ENCODE measurements at regions not wholly inside any gene's neighbourhood (a gene's known extent, or its start where the extent isn't known, plus 50 kb on each side); places are given as distances from the start of the nearest gene placed in this dataset.
"Not testable (repeated sequence)": the region's sequence is repeated elsewhere in the genome, so short reads cannot be mapped to it uniquely, and the experiment has no call there.

- DNase-seq (ENCODE audit: low spot score): no peak
These were observed 379.9 kb upstream of the PDE3A start for GRCh38 chr12:19988459-19988873.

GRCh38 chr12:19988948-19989347 lies 379.4 kb upstream of the PDE3A start:
- DNase-seq (ENCODE audit: low spot score): no peak

GRCh38 chr12:19991146-19991545 lies 377.2 kb upstream of the PDE3A start:
- no peak for DNase-seq (ENCODE audit: low spot score)

- no peak for DNase-seq (ENCODE audit: low spot score)
These were observed 376.0 kb upstream of the PDE3A start for GRCh38 chr12:19992311-19992710.

GRCh38 chr12:19994968-19995367 lies 373.4 kb upstream of the PDE3A start:
- DNase-seq (ENCODE audit: low spot score): no peak

- DNase-seq (ENCODE audit: low spot score): no peak
These were observed 370.5 kb upstream of the PDE3A start for GRCh38 chr12:19997656-19998400.

- DNase-seq (ENCODE audit: low spot score): no peak
These were observed 369.9 kb upstream of the PDE3A start for GRCh38 chr12:19998411-19998810.

- no peak for DNase-seq (ENCODE audit: low spot score)
These were observed 369.2 kb upstream of the PDE3A start for GRCh38 chr12:19998961-19999804.

GRCh38 chr12:19999805-20000138 lies 368.6 kb upstream of the PDE3A start:
- no peak for DNase-seq (ENCODE audit: low spot score)

GRCh38 chr12:20000229-20000849 lies 368.0 kb upstream of the PDE3A start:
- DNase-seq (ENCODE audit: low spot score): no peak

- no peak for DNase-seq (ENCODE audit: low spot score)
These were observed 365.1 kb upstream of the PDE3A start for GRCh38 chr12:20003252-20003651.

- no peak for DNase-seq (ENCODE audit: low spot score)
These were observed 363.4 kb upstream of the PDE3A start for GRCh38 chr12:20004952-20005351.

GRCh38 chr12:20006871-20007730 lies 361.2 kb upstream of the PDE3A start:
- no peak for DNase-seq (ENCODE audit: low spot score)

GRCh38 chr12:20009965-20010364 lies 358.4 kb upstream of the PDE3A start:
- DNase-seq (ENCODE audit: low spot score): not testable (repeated sequence)

- no peak for DNase-seq (ENCODE audit: low spot score)
These were observed 357.1 kb upstream of the PDE3A start for GRCh38 chr12:20011200-20011599.

GRCh38 chr12:20017802-20018201 lies 350.5 kb upstream of the PDE3A start:
- DNase-seq (ENCODE audit: low spot score): no peak

GRCh38 chr12:20018406-20018805 lies 349.9 kb upstream of the PDE3A start:
- no peak for DNase-seq (ENCODE audit: low spot score)

- DNase-seq (ENCODE audit: low spot score): no peak
These were observed 344.1 kb upstream of the PDE3A start for GRCh38 chr12:20024194-20024593.

GRCh38 chr12:20028033-20028432 lies 340.3 kb upstream of the PDE3A start:
- DNase-seq (ENCODE audit: low spot score): no peak

- no peak for DNase-seq (ENCODE audit: low spot score)
These were observed 337.5 kb upstream of the PDE3A start for GRCh38 chr12:20030826-20031225.

- DNase-seq (ENCODE audit: low spot score): no peak
These were observed 328.8 kb upstream of the PDE3A start for GRCh38 chr12:20039562-20039961.

- DNase-seq (ENCODE audit: low spot score): no peak
These were observed 328.2 kb upstream of the PDE3A start for GRCh38 chr12:20040184-20040583.
